ENCODE measurements at regions not wholly inside any gene's neighbourhood (a gene's known extent, or its start where the extent isn't known, plus 50 kb on each side); places are given as distances from the start of the nearest gene placed in this dataset.

DNA sequence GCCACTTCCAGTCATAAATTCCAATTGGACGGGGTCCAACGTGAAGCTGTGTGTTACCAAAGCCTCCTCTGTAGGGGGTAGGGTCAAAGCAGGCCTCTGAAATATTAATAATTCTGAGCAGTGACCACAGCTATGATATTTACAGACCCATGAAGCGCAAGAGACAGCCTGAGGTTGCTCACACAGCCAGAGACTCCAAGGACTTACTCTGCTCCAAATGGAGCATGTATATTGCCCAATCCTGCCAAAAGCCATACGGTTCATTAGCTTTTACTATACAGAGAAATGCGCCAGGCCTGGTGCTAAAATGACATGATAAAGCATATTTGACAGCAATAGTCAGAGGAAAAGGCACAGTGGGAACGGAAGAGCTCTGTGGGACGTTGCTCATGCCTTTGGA is 151.3 kb downstream of the PAH start:
- Histone ChIP-seq H3K27me3 (ENCODE audit: insufficient read depth, low read length) (no peaks in the 10 kb centered on the region), H3K4me2 (ENCODE audit: insufficient read depth, low read length) (no peak overlapping the region), H2AFZ (ENCODE audit: low read length) (no peak overlapping the region), H3K36me3 (ENCODE audit: insufficient read depth, low read length) (no peaks in the 10 kb centered on the region), H3K4me3 (ENCODE audit: insufficient read depth, low read length) (no peak overlapping the region), H3K79me2 (ENCODE audit: insufficient read depth, low read length) (no peaks in the 10 kb centered on the region), H3K27ac (ENCODE audit: low read depth, low read length) (no peak overlapping the region), H3K4me1 (ENCODE audit: insufficient read depth, low read length) (no peaks in the 10 kb centered on the region), H4K20me1 (ENCODE audit: insufficient read depth, low read length) (no peaks in the 10 kb centered on the region), H3K9me3 (ENCODE audit: low read depth, low read length) (no peaks in the 10 kb centered on the region)
- TF ChIP-seq, protein P1, sequence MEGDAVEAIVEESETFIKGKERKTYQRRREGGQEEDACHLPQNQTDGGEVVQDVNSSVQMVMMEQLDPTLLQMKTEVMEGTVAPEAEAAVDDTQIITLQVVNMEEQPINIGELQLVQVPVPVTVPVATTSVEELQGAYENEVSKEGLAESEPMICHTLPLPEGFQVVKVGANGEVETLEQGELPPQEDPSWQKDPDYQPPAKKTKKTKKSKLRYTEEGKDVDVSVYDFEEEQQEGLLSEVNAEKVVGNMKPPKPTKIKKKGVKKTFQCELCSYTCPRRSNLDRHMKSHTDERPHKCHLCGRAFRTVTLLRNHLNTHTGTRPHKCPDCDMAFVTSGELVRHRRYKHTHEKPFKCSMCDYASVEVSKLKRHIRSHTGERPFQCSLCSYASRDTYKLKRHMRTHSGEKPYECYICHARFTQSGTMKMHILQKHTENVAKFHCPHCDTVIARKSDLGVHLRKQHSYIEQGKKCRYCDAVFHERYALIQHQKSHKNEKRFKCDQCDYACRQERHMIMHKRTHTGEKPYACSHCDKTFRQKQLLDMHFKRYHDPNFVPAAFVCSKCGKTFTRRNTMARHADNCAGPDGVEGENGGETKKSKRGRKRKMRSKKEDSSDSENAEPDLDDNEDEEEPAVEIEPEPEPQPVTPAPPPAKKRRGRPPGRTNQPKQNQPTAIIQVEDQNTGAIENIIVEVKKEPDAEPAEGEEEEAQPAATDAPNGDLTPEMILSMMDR (IDR thresholded peaks at IDR 0.05; ENCODE audit: extremely low read depth, low read depth, low read length), result no peak
- no peak for DNase-seq (ENCODE audit: insufficient read length, low spot score, missing footprints)

DNA sequence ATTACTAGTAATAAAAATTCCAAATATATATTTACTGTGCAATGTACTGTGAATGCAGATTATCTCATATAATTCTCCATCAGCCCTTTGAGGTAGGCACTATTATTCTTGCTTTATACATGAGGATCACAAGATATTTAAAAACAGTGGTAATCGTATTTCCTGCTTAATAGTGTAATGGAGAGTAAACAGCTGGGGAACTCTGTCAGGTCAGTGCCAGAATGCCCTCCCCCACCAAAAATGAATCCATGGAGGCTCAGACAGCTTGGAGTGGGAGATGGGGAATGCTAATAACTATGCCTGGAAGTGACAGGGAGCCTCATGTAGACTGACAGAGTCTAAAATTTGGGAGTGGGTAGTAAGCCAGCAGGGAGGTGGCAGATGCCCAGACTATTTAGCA is 153.6 kb downstream of the PAH start:
- TF ChIP-seq, protein P1 (IDR thresholded peaks at IDR 0.05; ENCODE audit: extremely low read depth, low read depth, low read length), result no peak
- no peaks in the 10 kb centered on the region for H3K9me3 ChIP-seq (ENCODE audit: low read depth, low read length)
- peak; percentile 30 for DNase-seq (ENCODE audit: insufficient read length, low spot score, missing footprints)
- no peaks in the 10 kb centered on the region for H3K79me2 ChIP-seq (ENCODE audit: insufficient read depth, low read length)
- no peak overlapping the region for H3K4me3 ChIP-seq (ENCODE audit: insufficient read depth, low read length)
- H3K36me3 ChIP-seq (ENCODE audit: insufficient read depth, low read length), result no peaks in the 10 kb centered on the region
- H3K4me1 ChIP-seq (ENCODE audit: insufficient read depth, low read length), result no peaks in the 10 kb centered on the region
- no peaks in the 10 kb centered on the region for H3K27me3 ChIP-seq (ENCODE audit: insufficient read depth, low read length)
- no peaks in the 10 kb centered on the region for H4K20me1 ChIP-seq (ENCODE audit: insufficient read depth, low read length)
- no peak overlapping the region for H3K4me2 ChIP-seq (ENCODE audit: insufficient read depth, low read length)
- no peak overlapping the region for H3K27ac ChIP-seq (ENCODE audit: low read depth, low read length)
- H2AFZ ChIP-seq (ENCODE audit: low read length), result no peak overlapping the region

DNA sequence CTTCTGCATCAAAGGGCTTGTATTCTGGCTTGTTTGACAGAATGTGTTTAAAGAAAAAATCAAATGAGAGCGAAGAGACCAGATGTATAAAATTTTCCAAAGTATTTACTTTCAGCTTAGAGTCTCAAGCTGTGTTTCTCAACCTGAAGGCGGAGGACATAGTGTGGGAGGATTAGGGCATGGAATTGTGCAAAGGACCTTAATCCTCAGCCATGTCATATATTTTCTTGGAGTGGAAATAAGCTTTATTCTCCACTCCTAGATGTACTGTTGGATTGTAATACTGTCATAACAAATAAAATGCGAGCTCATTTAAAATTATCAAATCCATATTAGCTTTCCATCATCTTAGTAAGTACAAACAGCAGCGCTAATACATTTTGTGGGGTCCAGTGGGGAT is 154.0 kb downstream of the PAH start:
- Histone ChIP-seq H3K9me3 (ENCODE audit: low read depth, low read length) (no peaks in the 10 kb centered on the region), H2AFZ (ENCODE audit: low read length) (no peak overlapping the region), H3K79me2 (ENCODE audit: insufficient read depth, low read length) (no peaks in the 10 kb centered on the region), H3K27me3 (ENCODE audit: insufficient read depth, low read length) (no peaks in the 10 kb centered on the region), H3K4me3 (ENCODE audit: insufficient read depth, low read length) (no peak overlapping the region), H3K27ac (ENCODE audit: low read depth, low read length) (no peak overlapping the region), H3K36me3 (ENCODE audit: insufficient read depth, low read length) (no peaks in the 10 kb centered on the region), H4K20me1 (ENCODE audit: insufficient read depth, low read length) (no peaks in the 10 kb centered on the region), H3K4me2 (ENCODE audit: insufficient read depth, low read length) (no peak overlapping the region), H3K4me1 (ENCODE audit: insufficient read depth, low read length) (no peaks in the 10 kb centered on the region)
- DNase-seq (ENCODE audit: insufficient read length, low spot score, missing footprints), result no peak
- TF ChIP-seq, protein P1 (IDR thresholded peaks at IDR 0.05; ENCODE audit: extremely low read depth, low read depth, low read length), result no peak

DNA sequence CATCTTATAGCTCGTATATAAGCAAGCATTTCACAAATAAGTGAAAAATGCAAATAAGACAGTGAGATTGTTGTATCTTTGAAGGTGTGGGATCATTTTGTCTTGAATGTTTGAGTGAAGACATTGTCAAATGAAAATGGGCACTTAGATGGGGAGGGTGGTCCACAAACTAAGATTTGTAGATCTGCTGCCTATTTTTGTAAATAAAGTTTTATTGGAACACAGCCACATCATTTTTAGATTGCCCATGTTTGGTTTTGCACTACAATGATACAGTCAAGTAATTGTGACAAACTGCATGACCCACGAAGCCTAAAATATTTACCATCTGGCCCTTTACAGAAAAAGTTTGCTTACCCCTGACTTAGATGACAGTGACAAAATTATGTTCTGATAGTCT is 156.7 kb downstream of the PAH start:
- Histone ChIP-seq H3K27me3 (ENCODE audit: insufficient read depth, low read length) (no peaks in the 10 kb centered on the region), H3K9me3 (ENCODE audit: low read depth, low read length) (no peaks in the 10 kb centered on the region), H3K27ac (ENCODE audit: low read depth, low read length) (no peak overlapping the region), H3K4me2 (ENCODE audit: insufficient read depth, low read length) (no peak overlapping the region), H2AFZ (ENCODE audit: low read length) (no peak overlapping the region), H3K79me2 (ENCODE audit: insufficient read depth, low read length) (no peaks in the 10 kb centered on the region), H3K36me3 (ENCODE audit: insufficient read depth, low read length) (no peaks in the 10 kb centered on the region), H3K4me1 (ENCODE audit: insufficient read depth, low read length) (no peaks in the 10 kb centered on the region), H4K20me1 (ENCODE audit: insufficient read depth, low read length) (no peaks in the 10 kb centered on the region), H3K4me3 (ENCODE audit: insufficient read depth, low read length) (no peak overlapping the region)
- TF ChIP-seq, protein P1 (IDR thresholded peaks at IDR 0.05; ENCODE audit: extremely low read depth, low read depth, low read length), result no peak
- no peak for DNase-seq (ENCODE audit: insufficient read length, low spot score, missing footprints)
